Parathyroid adenoma (tissue), 2 donors: ENCODE measurements at regions not wholly inside any gene's neighbourhood (a gene's known extent, or its start where the extent isn't known, plus 50 kb on each side); places are given as distances from the start of the nearest gene placed in this dataset.

ENCODE experiments used
- H2AFZ ChIP-seq: fragments of 300-600 bp; sonication (generic); one replicate; pipeline ENCODE4 v1.7.0; 2017; ENCODE audit warnings: antibody characterized with exemption, mild to moderate bottlenecking
- H3K27ac ChIP-seq: fragments of 300-600 bp; sonication (generic); one replicate; pipeline ENCODE4 v1.7.0; 2017
- H3K27me3 ChIP-seq: fragments of 300-600 bp; sonication (generic); one replicate; pipeline ENCODE4 v1.7.0; 2017; ENCODE audit warnings: low read length; ENCODE audit not compliant: control insufficient read depth, insufficient read depth
- H3K36me3 ChIP-seq: fragments of 300-600 bp; sonication (generic); one replicate; pipeline ENCODE4 v1.7.0; 2017; ENCODE audit warnings: low read length; ENCODE audit not compliant: control insufficient read depth, insufficient read depth
- H3K4me1 ChIP-seq: fragments of 300-600 bp; sonication (generic); one replicate; pipeline ENCODE4 v1.7.0; 2017; ENCODE audit warnings: control low read depth
- H3K4me2 ChIP-seq: fragments of 300-600 bp; sonication (generic); one replicate; pipeline ENCODE4 v1.7.0; 2017; ENCODE audit warnings: low read length
- H3K4me3 ChIP-seq: fragments of 300-600 bp; sonication (generic); one replicate; pipeline ENCODE4 v1.7.0; 2017; ENCODE audit warnings: low read depth, low read length
- H3K79me2 ChIP-seq: fragments of 300-600 bp; sonication (generic); one replicate; pipeline ENCODE4 v1.7.0; 2017; ENCODE audit warnings: control low read depth
- H3K9ac ChIP-seq: fragments of 300-600 bp; sonication (generic); one replicate; pipeline ENCODE4 v1.7.0; 2017; ENCODE audit warnings: mild to moderate bottlenecking
- H3K9me3 ChIP-seq: fragments of 300-600 bp; sonication (generic); one replicate; pipeline ENCODE4 v1.7.0; 2017; ENCODE audit warnings: low read length; ENCODE audit not compliant: control insufficient read depth
- TF ChIP-seq, protein P1 (sequence below): fragments of 300-600 bp; sonication (generic); IDR thresholded peaks from one replicate; pipeline ENCODE4 v1.7.0; 2017; ENCODE audit warnings: antibody characterized with exemption, mild to moderate bottlenecking
- donor health status: primary hyperparathyroidism.

DNA sequence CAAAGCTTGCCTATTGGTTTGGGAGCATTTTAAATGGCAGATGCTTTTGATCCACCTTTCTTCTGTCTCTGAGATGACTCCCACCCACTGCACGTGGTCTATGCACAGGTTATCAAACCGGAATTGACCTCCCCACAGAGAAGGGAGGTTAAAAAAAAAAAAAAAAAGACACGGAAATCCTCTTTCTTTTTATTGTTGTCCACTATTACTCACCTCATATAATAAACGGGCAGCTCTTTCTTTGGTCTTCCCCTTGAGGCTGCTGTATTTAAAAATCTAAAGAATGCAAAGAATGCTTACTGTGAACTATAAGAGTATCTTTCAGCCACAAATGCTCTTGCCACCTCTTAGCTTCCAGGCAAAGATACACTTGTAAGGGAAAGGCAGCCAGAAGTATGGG lies 329.7 kb downstream of the NDFIP2 start:
- Histone ChIP-seq H3K4me2 (no peak overlapping the region), H3K36me3 (no peaks in the 10 kb centered on the region), H2AFZ (no peak overlapping the region), H3K4me1 (no peaks in the 10 kb centered on the region), H3K4me3 (no peak overlapping the region), H3K9me3 (no peaks in the 10 kb centered on the region), H3K27ac (no peak overlapping the region), H3K9ac (no peak overlapping the region), H3K79me2 (no peaks in the 10 kb centered on the region), H3K27me3 (no peaks in the 10 kb centered on the region)
- TF ChIP-seq, protein P1, sequence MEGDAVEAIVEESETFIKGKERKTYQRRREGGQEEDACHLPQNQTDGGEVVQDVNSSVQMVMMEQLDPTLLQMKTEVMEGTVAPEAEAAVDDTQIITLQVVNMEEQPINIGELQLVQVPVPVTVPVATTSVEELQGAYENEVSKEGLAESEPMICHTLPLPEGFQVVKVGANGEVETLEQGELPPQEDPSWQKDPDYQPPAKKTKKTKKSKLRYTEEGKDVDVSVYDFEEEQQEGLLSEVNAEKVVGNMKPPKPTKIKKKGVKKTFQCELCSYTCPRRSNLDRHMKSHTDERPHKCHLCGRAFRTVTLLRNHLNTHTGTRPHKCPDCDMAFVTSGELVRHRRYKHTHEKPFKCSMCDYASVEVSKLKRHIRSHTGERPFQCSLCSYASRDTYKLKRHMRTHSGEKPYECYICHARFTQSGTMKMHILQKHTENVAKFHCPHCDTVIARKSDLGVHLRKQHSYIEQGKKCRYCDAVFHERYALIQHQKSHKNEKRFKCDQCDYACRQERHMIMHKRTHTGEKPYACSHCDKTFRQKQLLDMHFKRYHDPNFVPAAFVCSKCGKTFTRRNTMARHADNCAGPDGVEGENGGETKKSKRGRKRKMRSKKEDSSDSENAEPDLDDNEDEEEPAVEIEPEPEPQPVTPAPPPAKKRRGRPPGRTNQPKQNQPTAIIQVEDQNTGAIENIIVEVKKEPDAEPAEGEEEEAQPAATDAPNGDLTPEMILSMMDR, result no peak

DNA sequence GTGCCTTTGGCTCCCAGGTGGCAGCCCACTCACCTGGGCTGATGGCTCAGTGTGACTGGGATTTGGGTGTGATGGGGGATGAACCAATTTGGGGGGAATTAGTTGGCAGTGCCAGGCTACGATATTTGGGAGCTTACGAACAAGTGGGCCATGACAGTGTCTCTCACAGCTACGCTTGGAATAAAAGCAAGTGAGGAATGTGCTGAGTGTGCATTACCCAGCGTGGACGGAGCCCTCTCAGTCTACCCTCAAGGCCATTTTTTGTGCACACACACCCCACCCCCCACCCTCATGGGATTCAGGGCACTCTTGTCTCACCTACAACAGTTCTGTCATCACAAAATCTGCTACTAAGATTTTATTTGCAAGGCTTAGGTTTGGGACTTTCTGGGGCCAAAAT lies 329.1 kb downstream of the NDFIP2 start:
- Histone ChIP-seq H3K4me2 (peak overlapping the region; percentile 18), H3K79me2 (no peaks in the 10 kb centered on the region), H3K4me1 (no peaks in the 10 kb centered on the region), H3K9ac (no peak overlapping the region), H3K4me3 (no peak overlapping the region), H3K27ac (no peak overlapping the region), H2AFZ (no peak overlapping the region), H3K36me3 (no peaks in the 10 kb centered on the region), H3K27me3 (no peaks in the 10 kb centered on the region), H3K9me3 (no peaks in the 10 kb centered on the region)
- TF ChIP-seq, protein P1, result no peak

DNA sequence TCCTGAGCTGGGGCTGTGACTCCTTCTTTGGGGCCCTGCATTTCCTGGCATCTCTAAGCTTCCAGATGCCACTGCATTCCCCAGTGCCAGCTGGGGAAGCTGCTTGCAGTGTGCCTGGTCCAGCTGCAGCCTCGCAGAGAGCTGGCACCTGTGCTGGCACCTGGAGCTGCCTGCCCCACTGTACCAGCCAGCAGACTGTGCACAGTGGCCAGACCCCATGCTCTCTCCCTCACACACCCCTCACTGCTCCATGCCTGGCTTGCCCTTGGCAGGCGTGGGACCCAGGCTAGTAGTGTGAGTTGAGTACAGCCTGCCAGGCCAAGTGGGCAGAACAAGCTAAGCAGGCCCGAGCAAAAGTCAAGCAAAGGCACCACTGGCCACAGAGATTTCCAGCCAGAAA lies 327.5 kb downstream of the NDFIP2 start:
- H3K79me2 ChIP-seq, result no peaks in the 10 kb centered on the region
- no peak overlapping the region for H3K4me2 ChIP-seq
- H3K27me3 ChIP-seq, result no peaks in the 10 kb centered on the region
- H3K4me3 ChIP-seq, result no peak overlapping the region
- H3K9ac ChIP-seq, result no peak overlapping the region
- H3K9me3 ChIP-seq, result no peaks in the 10 kb centered on the region
- no peaks in the 10 kb centered on the region for H3K36me3 ChIP-seq
- no peak overlapping the region for H3K27ac ChIP-seq
- H3K4me1 ChIP-seq, result no peaks in the 10 kb centered on the region
- no peak overlapping the region for H2AFZ ChIP-seq
- TF ChIP-seq, protein P1, result no peak

DNA sequence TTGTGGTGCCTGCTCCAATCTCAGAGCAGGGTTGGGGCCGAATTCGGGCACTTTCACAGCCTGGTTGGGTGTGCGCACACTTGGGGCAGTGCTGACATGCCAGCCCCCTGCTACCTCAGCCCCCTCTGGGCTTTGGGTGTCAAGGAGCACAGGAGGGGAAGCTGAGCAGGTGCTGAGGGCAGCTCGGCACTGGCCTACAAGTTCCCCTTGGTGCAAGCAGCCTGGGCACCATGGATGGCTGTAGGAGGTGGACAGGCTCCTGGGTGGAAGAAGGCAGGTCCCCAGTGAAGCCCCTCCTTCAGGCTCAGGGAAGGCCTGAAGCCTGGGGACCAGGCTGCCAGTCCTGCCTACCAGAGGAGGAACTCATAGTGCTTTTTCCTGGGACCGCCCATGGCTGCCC lies 326.6 kb downstream of the NDFIP2 start:
- Histone ChIP-seq H3K4me3 (no peak overlapping the region), H3K9ac (no peak overlapping the region), H3K27ac (no peak overlapping the region), H3K9me3 (no peaks in the 10 kb centered on the region), H3K79me2 (no peaks in the 10 kb centered on the region), H3K36me3 (no peaks in the 10 kb centered on the region), H2AFZ (no peak overlapping the region), H3K4me1 (no peaks in the 10 kb centered on the region), H3K4me2 (no peak overlapping the region), H3K27me3 (no peaks in the 10 kb centered on the region)
- TF ChIP-seq, protein P1, result no peak

DNA sequence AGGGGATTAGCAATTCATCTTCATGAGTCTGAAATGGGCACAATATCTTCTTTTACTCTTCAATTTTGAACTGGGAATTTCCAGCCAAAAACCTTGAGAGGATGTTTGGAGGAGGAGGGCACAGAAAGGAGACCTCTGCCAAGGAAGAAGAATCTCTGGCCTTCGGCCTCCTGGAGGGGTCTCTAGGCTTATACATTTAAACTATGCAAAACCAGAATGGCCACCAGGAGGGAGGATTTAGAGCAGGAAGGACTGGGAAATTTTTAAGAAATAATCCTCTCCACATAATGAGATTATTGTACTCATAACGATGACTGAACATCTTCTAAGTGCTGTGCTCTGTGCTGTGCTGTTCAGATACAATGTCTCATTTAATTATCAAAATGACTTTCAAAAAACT lies 325.9 kb downstream of the NDFIP2 start:
- Histone ChIP-seq H3K4me2 (no peak overlapping the region), H3K9ac (no peak overlapping the region), H3K4me3 (no peak overlapping the region), H3K79me2 (no peaks in the 10 kb centered on the region), H3K27ac (no peak overlapping the region), H3K27me3 (no peaks in the 10 kb centered on the region), H3K36me3 (no peaks in the 10 kb centered on the region), H2AFZ (no peak overlapping the region), H3K9me3 (no peaks in the 10 kb centered on the region), H3K4me1 (no peaks in the 10 kb centered on the region)
- TF ChIP-seq, protein P1, result no peak
